ENCODE measurements at regions not wholly inside any gene's neighbourhood (a gene's known extent, or its start where the extent isn't known, plus 50 kb on each side); places are given as distances from the start of the nearest gene placed in this dataset.

DNA sequence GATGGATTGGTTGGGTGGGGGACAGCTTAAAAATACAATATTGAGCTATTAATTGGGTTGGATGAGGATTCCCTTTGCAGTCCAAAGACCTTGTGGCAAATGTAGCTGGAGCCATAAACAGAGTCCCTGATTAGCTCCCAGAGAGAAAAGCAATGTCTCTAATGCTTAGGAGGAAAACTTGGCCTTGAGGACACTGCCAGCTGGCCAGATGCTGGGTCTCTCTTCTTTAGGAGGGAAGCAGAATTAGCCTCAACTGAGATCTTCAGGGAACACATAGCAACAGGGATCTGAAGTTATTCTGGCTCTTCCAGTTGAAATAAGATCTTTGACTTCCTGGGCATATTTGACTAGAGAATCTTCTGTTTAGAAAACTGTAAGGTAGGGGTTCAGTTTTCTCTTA, 121.7 kb upstream of the WWC1 start:
- intact Hi-C loops (cut with micrococcal nuclease), result no loop called here
- H3K9me1 ChIP-seq (replicated peaks; ENCODE audit: control insufficient read depth, extremely low read depth, insufficient read depth, low read length), result no peaks in the 10 kb centered on the region
- H3K9me3 ChIP-seq (replicated peaks; ENCODE audit: control insufficient read depth, insufficient read depth, low read length), result no peaks in the 10 kb centered on the region
- DNase-seq (ENCODE audit: low read depth, low spot score) (no peak), FAIRE-seq (no peak)
- H3K36me3 ChIP-seq (ENCODE audit: control insufficient read depth in 2 of 2, extremely low read depth in 1 of 2, insufficient read depth in 2 of 2, low read length in 2 of 2), result no peaks in the 10 kb centered on the region
- H3K27me3 ChIP-seq (ENCODE audit: control insufficient read depth in 2 of 2, insufficient read depth in 2 of 2, low read length in 2 of 2), result no peaks in the 10 kb centered on the region
- H3K27ac ChIP-seq (ENCODE audit: insufficient read depth, low read depth, low read length), result no peak overlapping the region
- no peaks in the 10 kb centered on the region for H3K79me2 ChIP-seq (ENCODE audit: control insufficient read depth, insufficient read depth, low read length)
- no peaks in the 10 kb centered on the region for H3K4me1 ChIP-seq (ENCODE audit: control insufficient read depth, extremely low read depth, insufficient read depth, low read length)
- no peak overlapping the region for H3K4me3 ChIP-seq (replicated peaks in 1 of 3; ENCODE audit: insufficient read depth in 1 of 3, low read depth in 1 of 3, low read length in 3 of 3)
- TF ChIP-seq POLR2AphosphoS5 (IDR thresholded peaks at IDR 0.05; ENCODE audit: insufficient read depth, low read depth, low read length), result no peak
- no peak for TF ChIP-seq FOS (IDR thresholded peaks at IDR 0.05; ENCODE audit: borderline replicate concordance, insufficient read depth, low read length)
- TF ChIP-seq MYC (IDR thresholded peaks at IDR 0.05; ENCODE audit: low read depth, low read length), result no peak
- no peak for TF ChIP-seq JUN (IDR thresholded peaks at IDR 0.05; ENCODE audit: borderline replicate concordance, insufficient read depth, insufficient read length, low read depth)
- TF ChIP-seq POLR2A (IDR thresholded peaks at IDR 0.05; ENCODE audit: low read depth, low read length), result no peak
- TF ChIP-seq, protein P1, sequence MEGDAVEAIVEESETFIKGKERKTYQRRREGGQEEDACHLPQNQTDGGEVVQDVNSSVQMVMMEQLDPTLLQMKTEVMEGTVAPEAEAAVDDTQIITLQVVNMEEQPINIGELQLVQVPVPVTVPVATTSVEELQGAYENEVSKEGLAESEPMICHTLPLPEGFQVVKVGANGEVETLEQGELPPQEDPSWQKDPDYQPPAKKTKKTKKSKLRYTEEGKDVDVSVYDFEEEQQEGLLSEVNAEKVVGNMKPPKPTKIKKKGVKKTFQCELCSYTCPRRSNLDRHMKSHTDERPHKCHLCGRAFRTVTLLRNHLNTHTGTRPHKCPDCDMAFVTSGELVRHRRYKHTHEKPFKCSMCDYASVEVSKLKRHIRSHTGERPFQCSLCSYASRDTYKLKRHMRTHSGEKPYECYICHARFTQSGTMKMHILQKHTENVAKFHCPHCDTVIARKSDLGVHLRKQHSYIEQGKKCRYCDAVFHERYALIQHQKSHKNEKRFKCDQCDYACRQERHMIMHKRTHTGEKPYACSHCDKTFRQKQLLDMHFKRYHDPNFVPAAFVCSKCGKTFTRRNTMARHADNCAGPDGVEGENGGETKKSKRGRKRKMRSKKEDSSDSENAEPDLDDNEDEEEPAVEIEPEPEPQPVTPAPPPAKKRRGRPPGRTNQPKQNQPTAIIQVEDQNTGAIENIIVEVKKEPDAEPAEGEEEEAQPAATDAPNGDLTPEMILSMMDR (IDR thresholded peaks at IDR 0.05; ENCODE audit: extremely low read depth in 1 of 2, insufficient read depth in 1 of 2, low read depth in 1 of 2, low read length in 2 of 2), result no peak
- no peak for TF ChIP-seq GATA2 (IDR thresholded peaks at IDR 0.05; ENCODE audit: insufficient read depth, insufficient read length, low read depth, low read length)
- no peak for TF ChIP-seq EZH2 (IDR thresholded peaks at IDR 0.05; ENCODE audit: borderline replicate concordance, low read depth, low read length, severe bottlenecking)
- TF ChIP-seq, protein P2, sequence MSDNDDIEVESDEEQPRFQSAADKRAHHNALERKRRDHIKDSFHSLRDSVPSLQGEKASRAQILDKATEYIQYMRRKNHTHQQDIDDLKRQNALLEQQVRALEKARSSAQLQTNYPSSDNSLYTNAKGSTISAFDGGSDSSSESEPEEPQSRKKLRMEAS (IDR thresholded peaks at IDR 0.05; ENCODE audit: insufficient read depth, insufficient read length), result no peak
- H4K20me1 ChIP-seq (replicated peaks; ENCODE audit: control insufficient read depth, extremely low read depth, insufficient read depth, low read length), result no peaks in the 10 kb centered on the region
- H2AFZ ChIP-seq (ENCODE audit: low read depth, low read length), result no peak overlapping the region
- H3K9ac ChIP-seq (replicated peaks; ENCODE audit: extremely low read depth, insufficient read depth, low read length), result no peak overlapping the region
- CTCF ChIA-PET, result no interaction called here
- no TSS peak for BruUV-seq (replicated peaks)
- POLR2A ChIA-PET, result no interaction called here
- dilution Hi-C loops (cut with MboI; ENCODE audit: extremely low pct_ligation_motif_present, low sequenced_read_pairs), result no loop called here
- H3K4me2 ChIP-seq (ENCODE audit: insufficient read depth, low read length), result no peak overlapping the region

All from endothelial cell of umbilical vein (primary cell).